ENCODE measurements at regions not wholly inside any gene's neighbourhood (a gene's known extent, or its start where the extent isn't known, plus 50 kb on each side); places are given as distances from the start of the nearest gene placed in this dataset.

GRCh38 chr10:29923416-29923965, 135.9 kb downstream of the JCAD start:
- Histone ChIP-seq H3K4me2 (ENCODE audit: insufficient read depth, low read length) (no peak overlapping the region), H2AFZ (ENCODE audit: low read depth, low read length) (no peak overlapping the region), H4K20me1 (replicated peaks; ENCODE audit: control insufficient read depth, extremely low read depth, insufficient read depth, low read length) (no peaks in the 10 kb centered on the region), H3K27ac (ENCODE audit: insufficient read depth, low read depth, low read length) (no peak overlapping the region), H3K79me2 (ENCODE audit: control insufficient read depth, insufficient read depth, low read length) (no peaks in the 10 kb centered on the region), H3K9me3 (replicated peaks; ENCODE audit: control insufficient read depth, insufficient read depth, low read length) (no peaks in the 10 kb centered on the region), H3K4me1 (ENCODE audit: control insufficient read depth, extremely low read depth, insufficient read depth, low read length) (no peaks in the 10 kb centered on the region), H3K36me3 (ENCODE audit: control insufficient read depth in 2 of 2, extremely low read depth in 1 of 2, insufficient read depth in 2 of 2, low read length in 2 of 2) (no peaks in the 10 kb centered on the region), H3K27me3 (ENCODE audit: control insufficient read depth in 2 of 2, insufficient read depth in 2 of 2, low read length in 2 of 2) (peaks cover 3 to 9% of the 10 kb centered on the region in 2 experiments), H3K9me1 (replicated peaks; ENCODE audit: control insufficient read depth, extremely low read depth, insufficient read depth, low read length) (no peaks in the 10 kb centered on the region), H3K4me3 (replicated peaks in 1 of 3; ENCODE audit: insufficient read depth in 1 of 3, low read depth in 1 of 3, low read length in 3 of 3) (no peak overlapping the region), H3K9ac (replicated peaks; ENCODE audit: extremely low read depth, insufficient read depth, low read length) (no peak overlapping the region)
- TF ChIP-seq FOS (IDR thresholded peaks at IDR 0.05; ENCODE audit: borderline replicate concordance, insufficient read depth, low read length) (no peak), MAX (IDR thresholded peaks at IDR 0.05; ENCODE audit: insufficient read depth, insufficient read length) (no peak), CTCF (IDR thresholded peaks at IDR 0.05; ENCODE audit: extremely low read depth in 1 of 2, insufficient read depth in 1 of 2, low read depth in 1 of 2, low read length in 2 of 2) (no peak), MYC (IDR thresholded peaks at IDR 0.05; ENCODE audit: low read depth, low read length) (no peak), JUN (IDR thresholded peaks at IDR 0.05; ENCODE audit: borderline replicate concordance, insufficient read depth, insufficient read length, low read depth) (no peak), POLR2A (IDR thresholded peaks at IDR 0.05; ENCODE audit: low read depth, low read length) (no peak), EZH2 (IDR thresholded peaks at IDR 0.05; ENCODE audit: borderline replicate concordance, low read depth, low read length, severe bottlenecking) (no peak)
- dilution Hi-C loops (cut with MboI; ENCODE audit: extremely low pct_ligation_motif_present, low sequenced_read_pairs) = no loop called here
- ChIA-PET POLR2A (no interaction called here), CTCF (no interaction called here)
- no TSS peak for BruUV-seq (replicated peaks)
- FAIRE-seq = no peak
- intact Hi-C loops (cut with micrococcal nuclease) = no loop called here
- no peak for DNase-seq (ENCODE audit: low read depth, low spot score)

All from endothelial cell of umbilical vein (primary cell).